AG08396 (cell line): ENCODE measurements at regions not wholly inside any gene's neighbourhood (a gene's known extent, or its start where the extent isn't known, plus 50 kb on each side); places are given as distances from the start of the nearest gene placed in this dataset.
"Not testable (repeated sequence)": the region's sequence is repeated elsewhere in the genome, so short reads cannot be mapped to it uniquely, and the experiment has no call there.

Experiments
- DNase-seq: peaks from one replicate; pipeline ENCODE4 v3.0.0; 2012; ENCODE audit warnings: low spot score, mixed read lengths

- DNase-seq: no peak
These were observed 170.7 kb upstream of the ZNF618 start for GRCh38 chr9:113705306-113705927.

GRCh38 chr9:113705928-113706519 is 170.1 kb upstream of the ZNF618 start:
- no peak for DNase-seq

GRCh38 chr9:113707953-113708695 is 168.0 kb upstream of the ZNF618 start:
- DNase-seq: no peak

GRCh38 chr9:113708821-113709713 is 167.0 kb upstream of the ZNF618 start:
- DNase-seq: no peak

GRCh38 chr9:113709721-113710120 is 166.4 kb upstream of the ZNF618 start:
- DNase-seq: no peak

- no peak for DNase-seq
These were observed 164.9 kb upstream of the ZNF618 start for GRCh38 chr9:113711251-113711650.

- DNase-seq: no peak
These were observed 164.1 kb upstream of the ZNF618 start for GRCh38 chr9:113712053-113712452.

- peak; percentile 67 for DNase-seq
These were observed 161.0 kb upstream of the ZNF618 start for GRCh38 chr9:113715086-113715485.

GRCh38 chr9:113719919-113720318 is 156.2 kb upstream of the ZNF618 start:
- no peak for DNase-seq

- DNase-seq: no peak
These were observed 155.6 kb upstream of the ZNF618 start for GRCh38 chr9:113720495-113720894.

- DNase-seq: no peak
These were observed 154.3 kb upstream of the ZNF618 start for GRCh38 chr9:113721856-113722255.

GRCh38 chr9:113724202-113724601 is 151.9 kb upstream of the ZNF618 start:
- DNase-seq: no peak

- DNase-seq: no peak
These were observed 147.1 kb upstream of the ZNF618 start for GRCh38 chr9:113728989-113729388.

GRCh38 chr9:113734826-113735225 is 141.3 kb upstream of the ZNF618 start:
- no peak for DNase-seq

GRCh38 chr9:113737517-113738271 is 138.4 kb upstream of the ZNF618 start:
- peak; percentile 42 for DNase-seq

GRCh38 chr9:113738496-113738892 is 137.6 kb upstream of the ZNF618 start:
- no peak for DNase-seq

- DNase-seq: no peak
These were observed 137.1 kb upstream of the ZNF618 start for GRCh38 chr9:113738893-113739604.

GRCh38 chr9:113739605-113740507 is 136.3 kb upstream of the ZNF618 start:
- not testable (repeated sequence) for DNase-seq
